Esophagus (tissue), 2 donors: ENCODE measurements at regions not wholly inside any gene's neighbourhood (a gene's known extent, or its start where the extent isn't known, plus 50 kb on each side); places are given as distances from the start of the nearest gene placed in this dataset.
"Not testable (repeated sequence)": the region's sequence is repeated elsewhere in the genome, so short reads cannot be mapped to it uniquely, and the experiment has no call there.

Experiments used
- H3K27ac ChIP-seq, 2 donors: one replicate each; pipeline ENCODE4 v1.5.1; 2013; ENCODE audit warnings: low read depth in 2 of 2, mild to moderate bottlenecking in 2 of 2, inconsistent platforms in 1 of 2, low read length in 1 of 2, moderate library complexity in 1 of 2
- H3K27me3 ChIP-seq, 2 donors: one replicate each; pipeline ENCODE4 v1.6.1; 2013; ENCODE audit warnings: low read length in 2 of 2, control low read depth in 1 of 2, mild to moderate bottlenecking in 1 of 2; ENCODE audit not compliant: insufficient read depth in 2 of 2, control insufficient read depth in 1 of 2
- H3K36me3 ChIP-seq, 2 donors: one replicate each; pipeline ENCODE4 v1.6.1; 2013; ENCODE audit warnings: low read length in 1 of 2; ENCODE audit not compliant: control insufficient read depth in 2 of 2, insufficient read depth in 2 of 2
- H3K4me1 ChIP-seq, 2 donors: one replicate each; pipeline ENCODE4 v1.6.1; 2013; ENCODE audit warnings: low read length in 1 of 2; ENCODE audit not compliant: control insufficient read depth in 2 of 2, insufficient read depth in 2 of 2
- H3K4me3 ChIP-seq, 2 donors: one replicate each; pipeline ENCODE4 v1.5.1; 2013; ENCODE audit warnings: low read length in 2 of 2, mild to moderate bottlenecking in 2 of 2, low read depth in 1 of 2, moderate library complexity in 1 of 2
- H3K9me3 ChIP-seq, 2 donors: one replicate each; pipeline ENCODE4 v1.6.1; 2013; ENCODE audit warnings: mild to moderate bottlenecking in 2 of 2, low read depth in 1 of 2, low read length in 1 of 2, moderate library complexity in 1 of 2; ENCODE audit not compliant: control insufficient read depth in 2 of 2, insufficient read depth in 1 of 2
- WGBS, 2 donors: extraction: QIAGEN DNeasy Blood & Tissue Kit; methylation state at CpG; one replicate each; pipeline ENCODE4 v1.1.7; 2013; 5-methylcytosine and 5-hydroxymethylcytosine counted together
- donor health status: healthy with polysubstance abuse.
- donor health status: Bipolar disorder and iron deficiency.

DNA sequence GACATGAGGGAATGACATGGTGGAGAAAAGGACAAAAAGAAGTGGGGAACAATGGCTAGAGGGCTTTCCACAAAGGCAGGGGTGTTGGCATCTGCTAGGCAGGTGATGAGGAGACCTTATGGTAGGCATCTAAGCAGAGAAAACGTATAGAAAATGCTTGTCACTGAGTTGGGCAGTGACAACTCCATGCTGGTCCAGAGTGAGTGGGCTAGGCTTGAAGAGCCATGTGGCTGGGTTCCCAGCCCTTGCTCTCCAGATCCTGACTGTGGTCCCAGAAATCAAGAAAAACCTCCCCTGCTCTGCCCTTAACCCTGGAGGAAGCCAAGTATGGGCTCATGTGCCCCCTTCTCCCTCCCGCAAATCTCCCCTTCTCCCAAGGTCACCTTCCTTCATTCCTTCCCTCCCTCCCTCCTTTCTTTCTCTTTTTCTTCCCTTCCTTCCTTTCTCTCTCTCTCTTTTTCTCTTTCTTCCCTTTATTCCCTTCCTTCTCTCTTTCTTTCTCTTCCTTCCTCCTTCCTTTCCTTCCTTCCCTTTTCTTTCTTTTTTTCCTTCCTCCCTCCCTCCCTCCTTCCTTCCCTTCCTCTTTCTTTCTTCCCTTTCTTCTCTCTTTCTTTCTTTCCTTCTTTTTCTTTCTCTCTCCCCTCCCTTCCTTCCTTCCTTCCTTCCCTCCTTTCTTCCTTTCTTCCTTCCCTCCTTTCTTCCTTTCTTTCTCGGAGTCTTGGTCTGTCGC, 102.8 kb downstream of the NAV1 start:
- 88 to 97% methylated on average over 4 of the region's 4 CpGs for WGBS, 2 donors
- no peaks in the 10 kb centered on the region for H3K9me3 ChIP-seq
- no peak overlapping the region for H3K27ac ChIP-seq
- no peaks in the 10 kb centered on the region for H3K27me3 ChIP-seq
- H3K36me3 ChIP-seq, result no peaks in the 10 kb centered on the region
- H3K4me3 ChIP-seq, result no peak overlapping the region
- H3K4me1 ChIP-seq, result peaks cover 0 to 3% of the 10 kb centered on the region in 2 donors

DNA sequence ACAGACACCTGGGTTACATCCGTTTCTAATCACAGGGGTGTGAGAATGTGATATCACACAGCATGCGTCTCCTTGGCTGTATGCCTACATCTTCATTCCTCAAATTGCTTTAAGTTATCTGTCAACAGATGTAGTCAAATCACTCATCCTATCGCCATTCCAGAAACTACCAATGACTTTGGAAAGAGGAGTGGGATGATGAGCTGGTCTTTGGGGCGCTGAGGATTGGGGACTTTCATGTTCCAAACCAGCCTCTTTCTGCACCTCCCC, 104.8 kb downstream of the NAV1 start:
- 83 to 85% methylated on average over 4 of the region's 4 CpGs for WGBS, 2 donors
- no peaks in the 10 kb centered on the region for H3K9me3 ChIP-seq
- H3K4me3 ChIP-seq, result no peak overlapping the region
- no peak overlapping the region for H3K27ac ChIP-seq
- no peaks in the 10 kb centered on the region for H3K36me3 ChIP-seq
- no peaks in the 10 kb centered on the region for H3K27me3 ChIP-seq
- H3K4me1 ChIP-seq, result peaks cover 5 to 7% of the 10 kb centered on the region in 2 donors

DNA sequence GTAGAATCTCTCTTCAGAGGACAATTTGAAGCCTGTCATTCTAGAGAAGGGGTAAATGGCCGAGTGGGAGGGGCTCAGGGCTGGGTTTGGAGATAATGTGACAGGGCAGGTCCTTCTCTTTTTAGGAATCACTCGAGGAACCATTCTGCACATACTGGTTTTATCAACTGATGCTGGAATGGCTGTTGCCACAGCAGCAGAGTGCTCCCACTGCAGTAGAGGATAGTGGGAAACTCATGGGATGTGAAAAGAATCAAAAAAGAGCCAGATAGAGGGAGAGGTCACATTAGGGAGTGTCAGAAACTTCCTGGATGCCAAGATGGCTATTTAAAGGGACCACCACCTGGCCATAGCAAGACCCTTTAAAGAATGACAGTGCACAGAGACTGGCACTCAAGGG, 105.3 kb downstream of the NAV1 start:
- H3K4me3 ChIP-seq, result no peak overlapping the region
- no peaks in the 10 kb centered on the region for H3K36me3 ChIP-seq
- H3K9me3 ChIP-seq, result no peaks in the 10 kb centered on the region
- H3K27me3 ChIP-seq, result no peaks in the 10 kb centered on the region
- WGBS, 2 donors, result 68% methylated on average over 2 of the region's 2 CpGs
- H3K27ac ChIP-seq, result no peak overlapping the region
- peaks cover 9 to 11% of the 10 kb centered on the region in 2 donors for H3K4me1 ChIP-seq

DNA sequence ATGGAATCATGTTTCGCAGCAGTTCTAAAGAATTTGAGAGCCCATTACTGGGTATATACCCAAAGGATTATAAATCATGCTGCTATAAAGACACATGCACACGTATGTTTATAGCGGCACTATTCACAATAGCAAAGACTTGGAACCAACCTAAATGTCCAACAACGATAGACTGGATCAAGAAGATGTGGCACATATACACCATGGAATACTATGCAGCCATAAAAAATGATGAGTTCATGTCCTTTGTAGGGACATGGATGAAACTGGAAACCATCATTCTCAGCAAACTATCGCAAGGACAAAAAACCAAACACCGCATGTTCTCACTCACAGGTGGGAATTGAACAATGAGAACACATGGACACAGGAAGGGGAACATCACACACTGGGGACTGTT, 106.1 kb downstream of the NAV1 start:
- H3K36me3 ChIP-seq, H3K27me3 ChIP-seq, H3K27ac ChIP-seq, H3K4me3 ChIP-seq, H3K9me3 ChIP-seq: not testable (repeated sequence)
- WGBS, 2 donors, result 94 to 98% methylated on average over 4 of the region's 6 CpGs
- peaks cover 17% of the 10 kb centered on the region in 2 donors for H3K4me1 ChIP-seq

DNA sequence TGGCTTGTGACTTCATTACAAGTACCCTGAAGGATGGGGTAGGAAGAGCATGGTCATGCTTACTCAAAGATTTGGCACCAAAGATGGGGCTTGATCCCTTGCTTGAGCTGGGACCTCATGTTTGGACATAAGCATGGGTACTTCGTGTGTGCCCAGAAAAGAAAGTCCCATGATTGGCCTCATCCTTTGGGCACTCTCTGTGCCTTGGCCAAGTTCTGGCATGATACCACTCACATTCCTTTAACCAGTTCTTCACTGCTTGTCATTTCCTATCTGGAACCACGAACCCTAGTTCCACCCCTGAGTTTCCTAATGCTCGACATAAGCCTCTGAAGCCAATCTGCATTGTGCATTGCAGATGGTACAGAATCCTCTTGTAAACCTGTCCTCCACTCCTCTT, 107.0 kb downstream of the NAV1 start:
- 65 to 77% methylated on average over 3 of the region's 3 CpGs for WGBS, 2 donors
- H3K4me1 ChIP-seq, result peaks cover 19 to 20% of the 10 kb centered on the region in 2 donors
- no peaks in the 10 kb centered on the region for H3K9me3 ChIP-seq
- H3K36me3 ChIP-seq, result no peaks in the 10 kb centered on the region
- H3K27me3 ChIP-seq, result no peaks in the 10 kb centered on the region
- no peak overlapping the region for H3K4me3 ChIP-seq
- no peak overlapping the region for H3K27ac ChIP-seq

DNA sequence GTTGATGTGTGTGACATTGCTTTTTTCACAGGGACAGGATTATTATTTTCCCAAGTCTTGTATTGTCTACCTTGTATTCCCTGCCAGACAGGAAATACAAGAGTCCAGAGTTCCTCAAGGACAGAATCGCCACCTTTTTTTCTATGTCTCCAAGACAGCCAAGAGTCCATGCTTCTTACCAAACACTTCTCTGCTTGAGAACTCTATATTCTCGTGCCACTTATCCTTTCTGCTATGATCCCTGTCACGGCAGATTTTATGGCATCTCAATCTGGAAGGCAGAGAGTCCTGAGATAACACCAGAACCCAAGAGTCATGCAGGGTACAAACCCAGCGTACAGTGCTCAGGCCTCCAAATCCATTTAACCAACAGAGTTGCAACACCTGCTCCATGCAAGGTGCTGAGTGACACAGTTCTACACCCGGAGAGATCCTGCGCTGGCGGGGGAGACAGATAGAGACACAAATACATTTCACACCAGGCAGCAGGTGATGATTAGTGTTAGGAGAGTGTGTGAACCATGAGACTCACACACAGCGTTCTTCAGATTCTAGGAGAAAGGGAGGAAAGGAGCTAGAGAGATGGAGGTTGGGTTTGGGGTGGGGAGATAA, 107.6 kb downstream of the NAV1 start:
- H3K4me3 ChIP-seq, result no peak overlapping the region
- no peaks in the 10 kb centered on the region for H3K36me3 ChIP-seq
- no peak overlapping the region for H3K27ac ChIP-seq
- H3K9me3 ChIP-seq, result no peaks in the 10 kb centered on the region
- 83 to 89% methylated on average over 8 of the region's 8 CpGs for WGBS, 2 donors
- no peaks in the 10 kb centered on the region for H3K27me3 ChIP-seq
- H3K4me1 ChIP-seq, result peaks cover 19 to 21% of the 10 kb centered on the region in 2 donors

DNA sequence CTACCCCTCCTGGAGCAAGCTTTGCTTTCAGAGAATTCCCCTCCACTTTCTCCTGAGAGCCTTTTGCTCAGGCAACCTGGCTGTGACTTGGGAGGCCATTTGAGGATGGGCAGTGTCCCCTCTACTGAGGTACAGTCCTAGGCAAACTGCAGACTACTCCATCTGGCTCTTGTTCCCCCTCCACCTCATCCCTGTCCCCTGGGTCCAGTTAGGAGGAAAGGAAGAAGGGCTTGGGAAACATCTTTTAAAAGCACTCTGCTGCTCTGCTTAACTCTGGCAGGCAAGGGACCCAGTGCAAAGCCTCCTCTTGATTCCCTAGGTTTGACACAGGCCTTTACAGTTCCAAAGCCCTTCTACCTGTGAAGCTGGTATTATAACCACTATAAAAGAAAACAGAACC, 108.2 kb downstream of the NAV1 start:
- Histone ChIP-seq H3K4me3 (no peak overlapping the region), H3K9me3 (no peaks in the 10 kb centered on the region)

DNA sequence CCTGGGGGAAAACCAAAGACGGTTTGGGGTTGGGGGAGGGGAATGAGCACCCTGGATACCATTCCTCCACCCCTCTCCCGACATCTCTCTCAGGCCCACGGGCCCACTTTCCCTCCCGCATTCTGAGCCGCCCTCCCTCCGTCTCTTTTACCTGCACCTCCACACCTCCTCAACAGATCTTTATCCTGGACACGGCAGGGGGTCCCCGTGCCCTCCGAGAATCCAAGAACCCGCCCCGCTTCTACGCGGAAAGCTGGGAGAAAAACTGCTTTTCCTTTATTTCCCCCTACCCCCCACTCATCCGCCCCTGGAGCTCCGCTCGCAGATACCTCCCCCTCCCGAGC, 108.8 kb downstream of the NAV1 start:
- Histone ChIP-seq H3K9me3 (no peaks in the 10 kb centered on the region), H3K36me3 (no peaks in the 10 kb centered on the region), H3K4me3 (peak overlapping the region in 1 of 2 donors; percentile 38), H3K4me1 (peaks cover 19 to 24% of the 10 kb centered on the region in 2 donors), H3K27me3 (no peaks in the 10 kb centered on the region), H3K27ac (no peak overlapping the region)
- 45 to 52% methylated on average over 17 of the region's 17 CpGs for WGBS, 2 donors

More for the DNA sequence above, 108.2 kb downstream of the NAV1 start:
- Histone ChIP-seq H3K27ac (no peak overlapping the region), H3K27me3 (no peaks in the 10 kb centered on the region), H3K4me1 (peaks cover 19 to 24% of the 10 kb centered on the region in 2 donors), H3K36me3 (no peaks in the 10 kb centered on the region)

DNA sequence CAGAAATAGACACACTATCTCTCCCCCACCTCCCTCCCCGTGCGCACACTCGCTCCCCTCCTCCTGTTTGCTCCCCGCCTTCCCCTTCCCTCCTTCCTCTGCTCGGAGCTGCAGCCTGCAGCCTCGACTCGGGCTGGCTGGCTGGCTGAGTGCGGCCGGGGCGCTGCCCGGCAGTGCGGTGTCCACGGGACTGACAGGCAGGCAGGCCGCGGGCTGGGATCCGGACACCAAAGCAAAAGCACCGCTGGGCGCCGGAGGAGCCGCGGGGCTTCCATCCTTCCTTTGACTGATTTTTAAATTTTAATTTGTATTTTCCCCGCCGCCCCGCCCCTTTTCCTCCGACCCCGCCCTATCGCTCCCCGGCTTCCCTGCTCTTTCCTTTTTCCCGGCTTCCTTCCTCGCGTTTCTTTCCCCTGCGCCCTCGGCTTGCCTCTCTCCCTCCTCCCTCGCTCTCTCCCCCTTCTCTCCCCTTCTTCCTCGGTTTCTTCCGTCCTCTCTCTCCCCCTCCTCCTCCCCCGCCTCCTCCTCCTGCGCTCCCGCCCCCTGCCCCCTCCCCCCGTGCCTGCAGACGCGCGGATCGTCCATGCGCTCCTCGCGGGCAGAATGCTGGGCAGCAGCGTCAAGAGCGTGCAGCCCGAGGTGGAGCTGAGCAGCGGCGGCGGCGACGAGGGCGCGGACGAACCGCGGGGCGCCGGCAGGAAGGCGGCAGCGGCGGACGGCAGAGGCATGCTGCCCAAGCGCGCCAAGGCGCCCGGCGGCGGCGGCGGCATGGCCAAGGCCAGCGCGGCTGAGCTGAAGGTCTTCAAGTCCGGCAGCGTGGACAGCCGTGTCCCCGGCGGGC, 109.4 kb downstream of the NAV1 start:
- Histone ChIP-seq H3K27me3 (no peaks in the 10 kb centered on the region), H3K27ac (peak overlapping the region; percentile 37 to 38)
- WGBS, 2 donors, result 1 to 2% methylated on average over 75 to 81 of the region's 81 CpGs

More for the DNA sequence above, 109.4 kb downstream of the NAV1 start:
- Histone ChIP-seq H3K4me1 (peaks cover 19 to 24% of the 10 kb centered on the region in 2 donors), H3K36me3 (no peaks in the 10 kb centered on the region), H3K4me3 (peak overlapping the region; percentile 38 to 64), H3K9me3 (no peaks in the 10 kb centered on the region)
